ENCODE measurements at regions not wholly inside any gene's neighbourhood (a gene's known extent, or its start where the extent isn't known, plus 50 kb on each side); places are given as distances from the start of the nearest gene placed in this dataset.

DNA sequence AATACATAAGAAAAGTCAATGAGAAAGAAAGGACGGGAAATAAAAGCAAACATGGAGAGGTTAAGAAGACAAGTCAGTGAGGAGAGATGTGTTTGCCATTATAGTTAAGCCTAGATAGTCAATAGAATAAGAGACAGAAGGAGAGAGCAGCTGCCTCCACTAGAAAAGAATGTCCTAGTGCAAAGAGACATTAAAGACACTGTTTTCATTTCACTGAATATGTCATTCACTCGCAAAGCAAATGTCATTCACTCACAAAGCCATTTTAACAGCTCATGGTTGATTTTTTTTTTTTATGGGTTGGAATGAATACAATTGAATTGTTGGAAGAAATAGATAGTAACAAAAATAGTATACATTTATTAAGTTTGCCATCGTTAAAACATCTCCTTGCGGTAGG lies 1007.6 kb downstream of the DNAJB9 start:
- TF ChIP-seq POLR2A (IDR thresholded peaks at IDR 0.05) (no peak), CTCF (IDR thresholded peaks at IDR 0.05) (no peak)

Data from lower leg skin (tissue), 3 donors.